Smooth muscle cell (in vitro differentiated cells): ENCODE measurements at regions not wholly inside any gene's neighbourhood (a gene's known extent, or its start where the extent isn't known, plus 50 kb on each side); places are given as distances from the start of the nearest gene placed in this dataset.
A peak's percentile ranks its signal among the peaks of the same experiment; 100 is the strongest.

ENCODE experiments used
- DNase-seq: peaks from one replicate; lab custom pipeline; 2025; ENCODE audit not compliant: unreplicated experiment; lab: John Stamatoyannopoulos, UW
- H2AFZ ChIP-seq: fragments of 200-600 bp; sonication (generic); 2 replicates; pipeline ENCODE4 v1.6.0; 2016; ENCODE audit warnings: antibody characterized with exemption, low read depth, mild to moderate bottlenecking
- H3F3A ChIP-seq: fragments of 200-600 bp; sonication (generic); 2 replicates; pipeline ENCODE4 v1.6.0; 2017; ENCODE audit warnings: antibody characterized with exemption, low read depth
- H3K27ac ChIP-seq: fragments of 200-600 bp; sonication (generic); 2 replicates; pipeline ENCODE4 v1.5.1; 2016; ENCODE audit warnings: low read depth, mild to moderate bottlenecking
- H3K27me3 ChIP-seq: fragments of 200-600 bp; sonication (generic); 2 replicates; pipeline ENCODE4 v1.6.1; 2016; ENCODE audit warnings: low read depth, mild to moderate bottlenecking
- H3K36me3 ChIP-seq: fragments of 200-600 bp; sonication (generic); 2 replicates; pipeline ENCODE4 v1.5.1; 2016; ENCODE audit warnings: low read depth
- H3K4me1 ChIP-seq: fragments of 200-600 bp; sonication (generic); 2 replicates; pipeline ENCODE4 v1.5.1; 2016; ENCODE audit warnings: low read depth
- H3K4me2 ChIP-seq: fragments of 200-600 bp; sonication (generic); 2 replicates; pipeline ENCODE4 v1.6.0; 2016; ENCODE audit warnings: mild to moderate bottlenecking
- H3K4me3 ChIP-seq: fragments of 200-600 bp; sonication (generic); 2 replicates; pipeline ENCODE4 v1.5.1; 2016; ENCODE audit warnings: mild to moderate bottlenecking
- H3K79me2 ChIP-seq: fragments of 200-600 bp; sonication (generic); 2 replicates; pipeline ENCODE4 v1.6.0; 2016; ENCODE audit warnings: low read depth, mild to moderate bottlenecking
- H3K9ac ChIP-seq: fragments of 200-600 bp; sonication (generic); 2 replicates; pipeline ENCODE4 v1.6.0; 2016; ENCODE audit warnings: low read depth
- H3K9me3 ChIP-seq: fragments of 200-600 bp; sonication (generic); replicated peaks from 2 replicates; pipeline ENCODE4 v1.5.1; 2016; ENCODE audit warnings: low read depth
- H4K20me1 ChIP-seq: fragments of 200-600 bp; sonication (generic); 2 replicates; pipeline ENCODE4 v1.6.0; 2016; ENCODE audit warnings: low read depth
- CTCF ChIP-seq: fragments of 200-600 bp; sonication (generic); IDR thresholded peaks from 2 replicates; pipeline ENCODE4 v1.5.1; 2017; ENCODE audit warnings: borderline replicate concordance, mild to moderate bottlenecking, antibody characterized with exemption; ENCODE audit not compliant: insufficient read depth, poor library complexity, severe bottlenecking
- WGBS: methylation state at CpG from one replicate; pipeline ENCODE4 v1.1.7; 2016; ENCODE audit warnings: low lambda C conversion rate; 5-methylcytosine and 5-hydroxymethylcytosine counted together

GRCh38 chr18:68466672-68467071, 248.2 kb downstream of the TMX3 start:
- TF ChIP-seq CTCF = no peak
- no peak overlapping the region for H3K4me3 ChIP-seq
- peaks cover 3% of the 10 kb centered on the region for H3F3A ChIP-seq
- WGBS = 78% methylated on average over 1 of the region's 1 CpG
- H3K9me3 ChIP-seq = no peaks in the 10 kb centered on the region
- no peaks in the 10 kb centered on the region for H3K36me3 ChIP-seq
- H3K79me2 ChIP-seq = no peaks in the 10 kb centered on the region
- no peak for DNase-seq
- H3K27ac ChIP-seq = no peak overlapping the region
- H3K4me1 ChIP-seq = peaks cover 4% of the 10 kb centered on the region
- no peak overlapping the region for H3K9ac ChIP-seq
- no peaks in the 10 kb centered on the region for H3K27me3 ChIP-seq
- no peak overlapping the region for H3K4me2 ChIP-seq
- H2AFZ ChIP-seq = no peak overlapping the region
- no peaks in the 10 kb centered on the region for H4K20me1 ChIP-seq

- WGBS = 62% methylated on average over 1 of the region's 1 CpG
These were observed 252.1 kb downstream of the TMX3 start for GRCh38 chr18:68462766-68463165.

GRCh38 chr18:68462148-68462547, 252.8 kb downstream of the TMX3 start:
- H3F3A ChIP-seq = peaks cover 3% of the 10 kb centered on the region
- no peaks in the 10 kb centered on the region for H3K36me3 ChIP-seq
- no peak overlapping the region for H3K9ac ChIP-seq
- H3K9me3 ChIP-seq = no peaks in the 10 kb centered on the region
- 100% methylated on average over 1 of the region's 1 CpG for WGBS
- H4K20me1 ChIP-seq = no peaks in the 10 kb centered on the region
- no peak for TF ChIP-seq CTCF
- peaks cover 12% of the 10 kb centered on the region for H3K4me1 ChIP-seq
- no peaks in the 10 kb centered on the region for H3K79me2 ChIP-seq
- H3K27ac ChIP-seq = no peak overlapping the region
- no peak overlapping the region for H3K4me3 ChIP-seq
- peak overlapping the region; percentile 47 for H3K4me2 ChIP-seq
- H2AFZ ChIP-seq = no peak overlapping the region
- DNase-seq = no peak
- H3K27me3 ChIP-seq = no peaks in the 10 kb centered on the region

More at GRCh38 chr18:68462766-68463165, 252.1 kb downstream of the TMX3 start:
- Histone ChIP-seq H3K27ac (no peak overlapping the region), H3K9me3 (no peaks in the 10 kb centered on the region), H3K9ac (no peak overlapping the region), H3F3A (peaks cover 3% of the 10 kb centered on the region), H4K20me1 (no peaks in the 10 kb centered on the region), H3K4me3 (no peak overlapping the region), H3K79me2 (no peaks in the 10 kb centered on the region), H3K36me3 (no peaks in the 10 kb centered on the region), H3K4me1 (peaks cover 12% of the 10 kb centered on the region), H3K4me2 (no peak overlapping the region), H2AFZ (no peak overlapping the region), H3K27me3 (no peaks in the 10 kb centered on the region)
- DNase-seq = no peak
- no peak for TF ChIP-seq CTCF

GRCh38 chr18:68461481-68462018, 253.4 kb downstream of the TMX3 start:
- peak overlapping the region; percentile 47 for H3K4me2 ChIP-seq
- H3K27me3 ChIP-seq = no peaks in the 10 kb centered on the region
- H3K9me3 ChIP-seq = no peaks in the 10 kb centered on the region
- no peaks in the 10 kb centered on the region for H3K36me3 ChIP-seq
- H3K4me1 ChIP-seq = peaks cover 12% of the 10 kb centered on the region
- H2AFZ ChIP-seq = no peak overlapping the region
- H3K4me3 ChIP-seq = no peak overlapping the region
- no peaks in the 10 kb centered on the region for H3K79me2 ChIP-seq
- H3F3A ChIP-seq = peaks cover 3% of the 10 kb centered on the region
- H3K9ac ChIP-seq = no peak overlapping the region
- H4K20me1 ChIP-seq = no peaks in the 10 kb centered on the region
- no peak overlapping the region for H3K27ac ChIP-seq
- no peak for DNase-seq
- 89% methylated on average over 3 of the region's 3 CpGs for WGBS
- TF ChIP-seq CTCF = no peak
